Stimulated activated CD4-positive, alpha-beta T cell treated with anti-CD3 and anti-CD28 coated beads, Interleukin-1b, Interleukin-23, amount 100 ng/mL, for 1 hour (primary cell): ENCODE measurements at regions not wholly inside any gene's neighbourhood (a gene's known extent, or its start where the extent isn't known, plus 50 kb on each side); places are given as distances from the start of the nearest gene placed in this dataset.
"Not testable (repeated sequence)": the region's sequence is repeated elsewhere in the genome, so short reads cannot be mapped to it uniquely, and the experiment has no call there.

Experiments used
- DNase-seq, 2 donors: peaks; one replicate each; pipeline ENCODE4 v3.0.0-alpha.2; 2020; ENCODE audit warnings: low read depth in 2 of 2

GRCh38 chr11:35046681-35047080, 92.3 kb upstream of the CD44 start:
- no peak for DNase-seq

- DNase-seq = no peak
Measured at GRCh38 chr11:35047179-35047578, 91.8 kb upstream of the CD44 start.

GRCh38 chr11:35047769-35048168, 91.2 kb upstream of the CD44 start:
- DNase-seq = no peak

GRCh38 chr11:35048346-35048745, 90.6 kb upstream of the CD44 start:
- DNase-seq = not testable (repeated sequence)

- no peak for DNase-seq
Measured at GRCh38 chr11:35049859-35050531, 89.0 kb upstream of the CD44 start.

GRCh38 chr11:35050541-35050995, 88.4 kb upstream of the CD44 start:
- no peak for DNase-seq

GRCh38 chr11:35056391-35057093, 82.4 kb upstream of the CD44 start:
- no peak for DNase-seq

- DNase-seq = no peak
Measured at GRCh38 chr11:35057926-35058668, 80.9 kb upstream of the CD44 start.

GRCh38 chr11:35058669-35059434, 80.1 kb upstream of the CD44 start:
- DNase-seq = no peak

GRCh38 chr11:35061516-35062440, 77.2 kb upstream of the CD44 start:
- DNase-seq = no peak

GRCh38 chr11:35063488-35063931, 75.5 kb upstream of the CD44 start:
- DNase-seq = no peak

- no peak for DNase-seq
Measured at GRCh38 chr11:35064114-35064800, 74.7 kb upstream of the CD44 start.

- DNase-seq = no peak
Measured at GRCh38 chr11:35065566-35065965, 73.4 kb upstream of the CD44 start.

- no peak for DNase-seq
Measured at GRCh38 chr11:35066030-35066429, 72.9 kb upstream of the CD44 start.

GRCh38 chr11:35066783-35067423, 72.1 kb upstream of the CD44 start:
- DNase-seq = no peak

- DNase-seq = no peak
Measured at GRCh38 chr11:35071722-35072121, 67.2 kb upstream of the CD44 start.

- DNase-seq = no peak
Measured at GRCh38 chr11:35073691-35074419, 65.1 kb upstream of the CD44 start.

GRCh38 chr11:35076201-35077100, 62.5 kb upstream of the CD44 start:
- DNase-seq = no peak
